ENCODE measurements at regions not wholly inside any gene's neighbourhood (a gene's known extent, or its start where the extent isn't known, plus 50 kb on each side); places are given as distances from the start of the nearest gene placed in this dataset.

DNA sequence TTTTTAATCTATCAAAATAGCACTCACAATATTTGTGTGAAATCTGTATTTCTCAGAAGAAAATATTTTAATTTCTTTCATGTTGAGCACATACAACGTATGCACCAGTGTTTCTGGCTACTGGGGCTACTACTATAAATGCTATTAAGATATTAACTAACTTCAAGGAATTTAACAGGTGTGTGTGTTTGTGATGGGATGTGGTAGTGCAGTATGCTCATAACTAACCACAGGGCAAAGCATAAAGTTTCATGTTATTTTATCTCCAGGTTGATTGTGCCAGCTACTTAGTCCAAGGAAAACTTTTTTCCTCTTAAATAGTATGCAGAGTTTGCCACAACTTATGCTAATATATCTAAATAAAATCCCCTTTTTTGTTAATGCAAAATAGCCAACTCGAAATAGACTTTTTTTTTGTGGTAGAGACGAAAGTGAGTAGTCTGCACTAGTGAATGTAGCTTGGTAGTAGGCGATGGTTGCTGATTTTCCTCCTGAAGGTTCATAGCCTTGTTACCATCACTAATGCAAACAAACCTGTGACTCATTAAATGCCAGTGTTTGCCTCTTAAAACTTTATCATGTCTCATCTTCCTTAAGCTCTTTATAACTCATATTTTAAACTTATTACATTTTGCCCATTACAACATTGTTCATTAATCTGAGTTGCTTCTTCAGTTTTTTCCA lies 565.5 kb upstream of the ANO3 start:
- 26 to 27% methylated on average over 4 of the region's 4 CpGs for WGBS, 2 experiments (ENCODE audit: low coverage in 1 of 2, low lambda C conversion rate in 2 of 2, missing lambda C conversion rate in 2 of 2)

DNA sequence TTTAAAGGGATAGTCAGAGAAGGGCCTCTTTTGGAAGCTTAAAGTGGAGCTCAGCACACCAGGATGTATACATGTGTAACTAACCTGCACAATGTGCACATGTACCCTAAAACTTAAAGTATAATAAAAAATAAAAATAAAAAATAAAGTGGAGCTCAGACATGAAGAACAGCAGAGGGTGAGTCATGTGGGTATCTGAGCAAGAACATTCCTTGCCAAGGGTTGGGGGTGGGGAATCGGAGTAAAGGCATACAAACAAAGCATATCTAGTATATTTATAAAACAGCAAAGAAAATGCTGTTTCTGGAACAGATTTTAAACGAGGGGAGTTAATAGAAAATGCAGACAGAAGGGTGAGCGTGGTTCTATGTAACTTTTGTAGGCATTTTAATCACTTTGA lies 562.6 kb upstream of the ANO3 start:
- Histone ChIP-seq H3K9me3 (ENCODE audit: low read depth) (no peaks in the 10 kb centered on the region), H3K9ac (no peak overlapping the region), H3K36me3 (ENCODE audit: low read depth) (no peaks in the 10 kb centered on the region), H3K4me1 (ENCODE audit: insufficient read depth) (no peaks in the 10 kb centered on the region), H4K20me1 (ENCODE audit: insufficient read depth) (no peaks in the 10 kb centered on the region), H3K9me2 (ENCODE audit: insufficient read depth) (no peaks in the 10 kb centered on the region), H3K27me3 (replicated peaks; ENCODE audit: insufficient read depth) (no peaks in the 10 kb centered on the region), H3F3A (ENCODE audit: insufficient read depth) (no peaks in the 10 kb centered on the region), H3K27ac (no peak overlapping the region), H3K79me2 (ENCODE audit: insufficient read depth) (no peaks in the 10 kb centered on the region), H2AFZ (no peak overlapping the region), H3K4me2 (ENCODE audit: unreplicated experiment) (no peak overlapping the region), H3K4me3 (no peak overlapping the region)
- peak; percentile 5 for DNase-seq
- TF ChIP-seq EZH2 (IDR thresholded peaks at IDR 0.05; ENCODE audit: insufficient read depth, poor library complexity, severe bottlenecking) (no peak), EZH2phosphoT487 (IDR thresholded peaks at IDR 0.05; ENCODE audit: insufficient read depth, low read depth) (no peak)
- WGBS, 2 experiments (ENCODE audit: low coverage in 1 of 2, low lambda C conversion rate in 2 of 2, missing lambda C conversion rate in 2 of 2) = 21 to 28% methylated on average over 3 of the region's 3 CpGs
- in situ Hi-C loops (cut with MboI) = no loop called here

More for the DNA sequence above, 565.5 kb upstream of the ANO3 start:
- Histone ChIP-seq H3K79me2 (ENCODE audit: insufficient read depth) (no peaks in the 10 kb centered on the region), H3K36me3 (ENCODE audit: low read depth) (no peaks in the 10 kb centered on the region), H3K9ac (no peak overlapping the region), H3K27ac (no peak overlapping the region), H3K4me3 (no peak overlapping the region), H3K4me2 (ENCODE audit: unreplicated experiment) (no peak overlapping the region), H3K9me2 (ENCODE audit: insufficient read depth) (no peaks in the 10 kb centered on the region), H3F3A (ENCODE audit: insufficient read depth) (no peaks in the 10 kb centered on the region), H3K4me1 (ENCODE audit: insufficient read depth) (no peaks in the 10 kb centered on the region), H4K20me1 (ENCODE audit: insufficient read depth) (no peaks in the 10 kb centered on the region), H3K27me3 (replicated peaks; ENCODE audit: insufficient read depth) (no peaks in the 10 kb centered on the region), H3K9me3 (ENCODE audit: low read depth) (no peaks in the 10 kb centered on the region), H2AFZ (no peak overlapping the region)
- in situ Hi-C loops (cut with MboI) = no loop called here
- DNase-seq = no peak
- no peak for TF ChIP-seq EZH2 (IDR thresholded peaks at IDR 0.05; ENCODE audit: insufficient read depth, poor library complexity, severe bottlenecking)
- no peak for TF ChIP-seq EZH2phosphoT487 (IDR thresholded peaks at IDR 0.05; ENCODE audit: insufficient read depth, low read depth)

DNA sequence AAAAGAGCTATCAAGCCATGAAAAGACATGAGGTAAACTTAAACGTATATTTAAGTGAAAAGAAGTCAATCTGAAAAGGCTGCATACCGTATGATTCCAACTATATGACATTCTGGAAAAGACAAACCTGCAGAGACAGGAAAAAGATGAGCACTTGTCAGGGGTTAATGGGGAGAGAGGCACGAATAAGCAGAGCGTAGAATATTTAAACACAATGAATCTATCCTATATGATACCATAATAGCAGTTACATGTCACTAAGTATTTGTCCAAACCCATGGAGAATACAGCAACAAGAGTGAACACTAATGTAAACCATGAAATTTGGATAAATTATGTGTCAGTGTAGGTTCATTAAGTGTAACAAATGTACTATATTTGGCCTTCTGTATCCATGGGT lies 560.3 kb upstream of the ANO3 start:
- Histone ChIP-seq H3K9ac (no peak overlapping the region), H3K9me2 (ENCODE audit: insufficient read depth) (no peaks in the 10 kb centered on the region), H4K20me1 (ENCODE audit: insufficient read depth) (no peaks in the 10 kb centered on the region), H3K27ac (no peak overlapping the region), H3K4me2 (ENCODE audit: unreplicated experiment) (no peak overlapping the region), H3K9me3 (ENCODE audit: low read depth) (no peaks in the 10 kb centered on the region), H3K4me1 (ENCODE audit: insufficient read depth) (no peaks in the 10 kb centered on the region), H3K36me3 (ENCODE audit: low read depth) (no peaks in the 10 kb centered on the region), H3K27me3 (replicated peaks; ENCODE audit: insufficient read depth) (no peaks in the 10 kb centered on the region), H2AFZ (no peak overlapping the region), H3K4me3 (no peak overlapping the region), H3F3A (ENCODE audit: insufficient read depth) (no peaks in the 10 kb centered on the region), H3K79me2 (ENCODE audit: insufficient read depth) (no peaks in the 10 kb centered on the region)
- WGBS, 2 experiments (ENCODE audit: low coverage in 1 of 2, low lambda C conversion rate in 2 of 2, missing lambda C conversion rate in 2 of 2) = 19 to 24% methylated on average over 4 of the region's 4 CpGs
- in situ Hi-C loops (cut with MboI) = no loop called here
- no peak for DNase-seq
- TF ChIP-seq EZH2 (IDR thresholded peaks at IDR 0.05; ENCODE audit: insufficient read depth, poor library complexity, severe bottlenecking) = no peak
- no peak for TF ChIP-seq EZH2phosphoT487 (IDR thresholded peaks at IDR 0.05; ENCODE audit: insufficient read depth, low read depth)

DNA sequence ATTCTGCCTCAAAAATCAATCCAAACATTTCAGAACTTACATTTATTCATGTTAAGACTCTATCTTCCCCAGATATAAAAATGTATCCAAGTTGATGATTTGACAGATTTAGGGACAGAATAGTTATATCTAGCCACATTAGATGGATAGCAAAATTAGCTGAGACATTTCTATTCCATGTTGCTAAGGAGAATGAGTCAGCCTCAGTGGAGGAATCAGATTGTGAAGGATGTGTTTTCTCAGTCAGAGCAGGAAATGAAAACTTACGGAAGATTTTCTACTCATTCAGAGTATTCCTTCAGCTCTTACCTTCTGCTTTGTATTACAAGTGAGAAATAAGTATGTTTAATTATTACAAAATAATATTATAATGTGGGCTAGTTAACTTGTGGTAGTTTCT lies 556.3 kb upstream of the ANO3 start:
- no peaks in the 10 kb centered on the region for H3K9me3 ChIP-seq (ENCODE audit: low read depth)
- H3K79me2 ChIP-seq (ENCODE audit: insufficient read depth) = no peaks in the 10 kb centered on the region
- no peak overlapping the region for H3K27ac ChIP-seq
- H3K9ac ChIP-seq = no peak overlapping the region
- H2AFZ ChIP-seq = no peak overlapping the region
- H3K4me1 ChIP-seq (ENCODE audit: insufficient read depth) = no peaks in the 10 kb centered on the region
- no peaks in the 10 kb centered on the region for H3F3A ChIP-seq (ENCODE audit: insufficient read depth)
- H3K4me2 ChIP-seq (ENCODE audit: unreplicated experiment) = no peak overlapping the region
- no peaks in the 10 kb centered on the region for H3K27me3 ChIP-seq (replicated peaks; ENCODE audit: insufficient read depth)
- H4K20me1 ChIP-seq (ENCODE audit: insufficient read depth) = no peaks in the 10 kb centered on the region
- 3 to 14% methylated on average over 1 of the region's 1 CpG for WGBS, 2 experiments (ENCODE audit: low coverage in 1 of 2, low lambda C conversion rate in 2 of 2, missing lambda C conversion rate in 2 of 2)
- peak; percentile 4 for DNase-seq
- no peak for TF ChIP-seq EZH2phosphoT487 (IDR thresholded peaks at IDR 0.05; ENCODE audit: insufficient read depth, low read depth)
- TF ChIP-seq EZH2 (IDR thresholded peaks at IDR 0.05; ENCODE audit: insufficient read depth, poor library complexity, severe bottlenecking) = no peak
- H3K4me3 ChIP-seq = no peak overlapping the region
- H3K9me2 ChIP-seq (ENCODE audit: insufficient read depth) = no peaks in the 10 kb centered on the region
- no peaks in the 10 kb centered on the region for H3K36me3 ChIP-seq (ENCODE audit: low read depth)
- in situ Hi-C loops (cut with MboI) = no loop called here

Data from GM23248 (cell line).